GM06990 (cell line): ENCODE measurements at regions not wholly inside any gene's neighbourhood (a gene's known extent, or its start where the extent isn't known, plus 50 kb on each side); places are given as distances from the start of the nearest gene placed in this dataset.
A peak's percentile ranks its signal among the peaks of the same experiment; 100 is the strongest.

Experiments
- DNase-seq: peaks from one replicate; pipeline ENCODE4 v3.0.0-alpha.2; 2011; ENCODE audit not compliant: insufficient read length; ENCODE audit errors: extremely low read depth
- H3K27me3 ChIP-seq: replicated peaks from 2 replicates; pipeline ENCODE4 v1.6.0; 2011; ENCODE audit warnings: low read length; ENCODE audit not compliant: control insufficient read depth, insufficient read depth
- H3K36me3 ChIP-seq: 2 replicates; pipeline ENCODE4 v1.5.1; 2011; ENCODE audit warnings: low read length; ENCODE audit not compliant: control insufficient read depth, insufficient read depth
- H3K4me3 ChIP-seq: replicated peaks from 2 replicates; pipeline ENCODE4 v1.5.1; 2011; ENCODE audit warnings: low read depth, mild to moderate bottlenecking, control low read depth, low read length
- TF ChIP-seq, protein P1 (sequence below): IDR thresholded peaks from 2 replicates; pipeline ENCODE4 v1.5.1; 2011; ENCODE audit warnings: low read length, control low read depth, mild to moderate bottlenecking, inconsistent platforms; ENCODE audit not compliant: insufficient read depth, poor library complexity, severe bottlenecking

DNA sequence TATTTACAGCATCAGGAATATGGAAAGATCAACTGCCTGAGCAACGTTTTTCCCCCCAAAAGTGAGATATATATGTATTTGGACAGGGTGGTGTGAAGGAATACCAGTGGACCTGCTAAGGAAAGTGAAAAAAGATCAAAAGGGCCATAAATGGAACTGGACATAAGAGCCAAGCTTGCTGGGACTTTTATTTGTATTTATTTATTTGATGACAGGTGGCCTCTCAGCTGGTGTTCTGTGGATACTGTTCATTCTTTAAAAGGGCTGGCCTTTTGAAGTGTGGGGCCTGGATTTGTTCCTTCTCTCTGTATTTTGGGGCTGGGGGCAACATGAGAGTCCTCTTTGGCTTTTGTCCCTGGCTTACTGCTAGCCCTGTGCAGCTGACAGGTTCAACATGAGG lies 306.6 kb upstream of the N4BP1 start:
- no peak for DNase-seq
- Histone ChIP-seq H3K36me3 (no peaks in the 10 kb centered on the region), H3K4me3 (no peak overlapping the region), H3K27me3 (no peaks in the 10 kb centered on the region)
- TF ChIP-seq, protein P1, sequence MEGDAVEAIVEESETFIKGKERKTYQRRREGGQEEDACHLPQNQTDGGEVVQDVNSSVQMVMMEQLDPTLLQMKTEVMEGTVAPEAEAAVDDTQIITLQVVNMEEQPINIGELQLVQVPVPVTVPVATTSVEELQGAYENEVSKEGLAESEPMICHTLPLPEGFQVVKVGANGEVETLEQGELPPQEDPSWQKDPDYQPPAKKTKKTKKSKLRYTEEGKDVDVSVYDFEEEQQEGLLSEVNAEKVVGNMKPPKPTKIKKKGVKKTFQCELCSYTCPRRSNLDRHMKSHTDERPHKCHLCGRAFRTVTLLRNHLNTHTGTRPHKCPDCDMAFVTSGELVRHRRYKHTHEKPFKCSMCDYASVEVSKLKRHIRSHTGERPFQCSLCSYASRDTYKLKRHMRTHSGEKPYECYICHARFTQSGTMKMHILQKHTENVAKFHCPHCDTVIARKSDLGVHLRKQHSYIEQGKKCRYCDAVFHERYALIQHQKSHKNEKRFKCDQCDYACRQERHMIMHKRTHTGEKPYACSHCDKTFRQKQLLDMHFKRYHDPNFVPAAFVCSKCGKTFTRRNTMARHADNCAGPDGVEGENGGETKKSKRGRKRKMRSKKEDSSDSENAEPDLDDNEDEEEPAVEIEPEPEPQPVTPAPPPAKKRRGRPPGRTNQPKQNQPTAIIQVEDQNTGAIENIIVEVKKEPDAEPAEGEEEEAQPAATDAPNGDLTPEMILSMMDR: no peak

DNA sequence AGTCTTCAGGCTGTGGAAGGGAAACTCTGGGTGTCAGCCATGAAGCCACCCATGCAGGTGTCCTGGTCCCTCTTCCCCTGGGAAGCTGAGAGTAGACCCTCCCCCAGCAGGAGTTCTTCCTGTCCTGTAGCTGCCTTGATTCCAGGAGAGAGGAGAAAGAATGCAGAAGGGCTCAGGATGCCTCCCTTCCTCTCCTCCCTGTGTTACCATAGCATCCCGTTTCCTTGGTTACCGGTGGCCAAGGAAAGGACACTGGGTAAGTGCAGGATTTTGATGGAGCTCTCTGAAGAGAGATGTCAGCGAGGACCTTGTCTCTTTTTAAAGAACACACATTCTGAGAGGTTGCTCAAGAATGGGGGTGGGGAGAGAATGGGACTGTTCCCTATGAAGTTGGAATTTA lies 304.1 kb upstream of the N4BP1 start:
- H3K4me3 ChIP-seq: no peak overlapping the region
- DNase-seq: no peak
- TF ChIP-seq, protein P1: no peak
- no peaks in the 10 kb centered on the region for H3K27me3 ChIP-seq
- H3K36me3 ChIP-seq: no peaks in the 10 kb centered on the region

DNA sequence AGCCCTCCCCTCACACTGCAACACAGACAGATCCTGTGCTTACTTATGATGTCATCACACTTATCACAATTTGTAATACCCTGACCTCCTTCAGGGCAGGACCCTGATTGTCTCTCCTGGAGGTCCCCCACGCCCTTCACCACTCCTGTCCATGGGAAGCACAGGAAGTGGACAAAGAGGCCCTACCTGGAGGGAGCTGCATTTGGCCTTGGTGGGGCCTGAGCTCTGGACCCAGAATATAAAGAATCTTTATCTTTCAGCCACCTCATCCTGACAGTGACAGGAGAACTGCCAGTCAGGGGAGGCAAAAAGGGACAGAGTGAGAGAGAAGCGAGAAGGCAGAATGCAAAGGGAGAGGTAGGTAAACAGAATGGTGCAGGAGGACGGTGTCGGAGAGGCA lies 303.4 kb upstream of the N4BP1 start:
- H3K4me3 ChIP-seq: no peak overlapping the region
- H3K36me3 ChIP-seq: no peaks in the 10 kb centered on the region
- H3K27me3 ChIP-seq: no peaks in the 10 kb centered on the region
- TF ChIP-seq, protein P1: no peak
- DNase-seq: no peak

DNA sequence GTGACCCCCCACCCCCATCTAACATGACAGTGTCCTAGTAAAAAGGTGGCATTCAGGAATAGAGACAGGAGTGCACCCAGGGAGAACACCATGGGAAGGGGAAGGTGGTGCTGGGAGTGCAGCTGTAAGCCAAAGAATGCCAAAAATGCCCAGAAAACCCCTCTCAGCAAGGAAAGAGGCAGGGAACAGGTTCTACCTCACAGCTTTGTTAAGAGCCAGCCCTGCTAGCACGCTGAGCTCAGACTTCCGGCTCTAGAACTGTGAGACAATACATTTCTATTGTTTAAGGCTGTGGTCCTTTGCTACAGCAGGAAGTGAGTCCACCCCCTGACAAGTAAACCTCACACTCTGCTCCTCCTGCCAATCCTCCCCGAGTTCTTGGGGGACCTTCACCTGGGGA lies 302.4 kb upstream of the N4BP1 start:
- Histone ChIP-seq H3K4me3 (no peak overlapping the region), H3K27me3 (no peaks in the 10 kb centered on the region), H3K36me3 (no peaks in the 10 kb centered on the region)
- TF ChIP-seq, protein P1: no peak
- DNase-seq: no peak

DNA sequence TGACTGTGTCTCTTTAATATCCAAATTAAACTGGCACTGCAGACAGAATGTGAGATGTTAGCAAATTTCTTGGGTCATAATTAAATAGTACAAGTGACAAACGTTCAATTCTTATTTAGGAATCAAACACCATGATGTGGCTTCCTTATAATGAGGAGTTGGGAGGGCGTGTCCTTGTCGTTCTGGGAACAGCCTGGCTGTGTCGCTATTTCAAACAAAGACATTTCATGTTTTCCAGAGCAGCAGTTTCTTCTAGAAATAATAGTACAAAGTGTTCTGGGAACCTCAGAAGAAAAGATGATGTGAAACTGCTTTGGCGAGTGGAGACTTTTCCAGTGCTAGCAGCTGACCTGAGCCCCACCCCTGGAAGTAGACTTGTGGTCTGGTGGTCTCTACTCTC lies 301.7 kb upstream of the N4BP1 start:
- TF ChIP-seq, protein P1: peak; percentile 26
- Histone ChIP-seq H3K4me3 (no peak overlapping the region), H3K27me3 (no peaks in the 10 kb centered on the region), H3K36me3 (no peaks in the 10 kb centered on the region)
- no peak for DNase-seq

DNA sequence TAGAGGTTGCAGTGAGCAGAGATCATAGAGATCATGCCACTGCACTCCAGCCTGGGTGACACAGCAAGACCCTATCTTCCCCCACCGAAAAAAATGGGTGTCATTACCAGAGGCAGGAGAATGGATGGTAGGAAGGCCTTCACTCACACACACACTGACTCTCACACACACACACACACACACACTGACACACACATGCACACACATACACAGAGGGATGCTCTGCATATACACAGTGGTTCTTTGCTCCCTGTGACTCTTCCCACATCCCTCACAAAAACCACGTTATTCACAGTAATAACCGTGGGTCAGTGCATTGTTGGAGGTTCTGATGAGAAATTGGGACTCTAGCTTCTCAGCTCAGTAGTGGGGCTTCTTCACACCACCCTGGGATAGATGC lies 300.2 kb upstream of the N4BP1 start:
- Histone ChIP-seq H3K36me3 (no peaks in the 10 kb centered on the region), H3K27me3 (no peaks in the 10 kb centered on the region), H3K4me3 (no peak overlapping the region)
- DNase-seq: no peak
- TF ChIP-seq, protein P1: no peak
